ENCODE measurements at regions not wholly inside any gene's neighbourhood (a gene's known extent, or its start where the extent isn't known, plus 50 kb on each side); places are given as distances from the start of the nearest gene placed in this dataset.

DNA sequence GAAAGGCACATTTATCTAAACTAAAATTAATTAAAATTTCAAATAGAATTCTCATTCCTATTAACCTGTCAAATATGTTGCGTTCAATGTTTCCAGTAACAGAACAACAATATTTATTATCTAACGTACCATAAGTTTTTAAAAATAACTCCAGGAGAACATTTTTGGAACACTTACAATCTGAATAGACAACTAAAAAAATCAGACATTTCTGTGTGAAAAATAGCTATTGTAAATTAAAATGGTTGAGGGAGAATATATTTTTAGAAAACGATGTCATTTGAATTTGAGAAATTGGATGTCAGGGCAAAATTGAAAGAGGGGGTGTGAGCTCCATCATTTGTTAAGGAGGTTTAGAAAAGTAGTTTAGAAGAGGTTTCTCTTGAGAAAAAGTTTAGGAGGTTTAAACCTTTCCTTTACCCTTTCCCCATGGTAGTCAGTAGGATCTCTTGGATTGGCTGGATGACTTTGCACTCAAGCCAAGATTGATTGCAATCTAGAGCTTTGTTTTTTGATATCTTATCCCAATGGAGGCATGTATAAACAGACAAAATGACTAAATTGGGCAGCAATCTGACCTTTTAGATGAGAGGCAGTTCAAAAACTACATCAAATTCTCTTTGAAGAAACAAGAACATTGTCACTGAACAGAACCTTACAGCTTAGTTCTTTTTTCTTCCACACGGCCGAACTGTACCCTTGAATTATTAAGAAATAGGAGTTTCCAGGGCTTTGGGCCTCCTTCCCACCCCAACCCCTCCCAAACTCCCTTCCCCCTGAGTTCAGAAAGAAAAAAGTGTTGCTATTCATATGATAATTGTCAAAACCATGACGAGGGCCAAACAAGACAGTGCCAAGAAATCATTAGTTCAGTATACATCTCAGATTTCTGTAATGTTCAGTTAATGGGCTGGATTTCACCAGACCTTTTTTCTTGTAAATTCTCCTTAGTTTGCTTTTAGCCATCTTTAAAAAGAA, 79.7 kb upstream of the CDIN1 start:
- Histone ChIP-seq H3K9ac (ENCODE audit: extremely low read depth, insufficient read length, low read length) (no peak overlapping the region), H2BK5ac (ENCODE audit: insufficient read length, low read length) (no peak overlapping the region), H3K79me2 (ENCODE audit: insufficient read depth, low read length) (no peaks in the 10 kb centered on the region), H4K8ac (replicated peaks; ENCODE audit: insufficient read length, low read depth, low read length) (no peak overlapping the region), H3K23me2 (ENCODE audit: insufficient read length, low read depth, low read length, poor library complexity, severe bottlenecking) (no peaks in the 10 kb centered on the region), H3T11ph (ENCODE audit: low read length) (no peak overlapping the region), H3K23ac (ENCODE audit: insufficient read length, low read depth, low read length) (no peak overlapping the region), H3K27me3 (ENCODE audit: insufficient read depth, low read length) (no peaks in the 10 kb centered on the region), H3K14ac (ENCODE audit: insufficient read depth, low read length) (no peak overlapping the region), H3K4me2 (ENCODE audit: insufficient read depth, insufficient read length, low read length) (no peak overlapping the region), H2BK120ac (ENCODE audit: low read depth, low read length, poor library complexity, severe bottlenecking) (no peak overlapping the region), H2BK15ac (ENCODE audit: low read depth, low read length) (no peak overlapping the region), H2AK5ac (ENCODE audit: insufficient read length, low read length) (no peak overlapping the region), H2AFZ (ENCODE audit: low read length) (no peak overlapping the region), H3K27ac (ENCODE audit: insufficient read length, low read depth, low read length) (no peak overlapping the region), H4K5ac (ENCODE audit: insufficient read length, low read depth, low read length) (no peak overlapping the region), H3K56ac (ENCODE audit: insufficient read length, low read depth, low read length) (no peak overlapping the region), H2BK20ac (ENCODE audit: low read depth, low read length, poor library complexity, severe bottlenecking) (no peak overlapping the region), H3K79me1 (ENCODE audit: insufficient read depth, low read depth, low read length, poor library complexity, severe bottlenecking) (no peaks in the 10 kb centered on the region), H3K18ac (ENCODE audit: insufficient read length, low read depth, low read length) (no peak overlapping the region), H3K4me1 (ENCODE audit: insufficient read depth, low read length) (no peaks in the 10 kb centered on the region; the same call in 1 of the 2 replicates), H3K9me3 (ENCODE audit: control insufficient read depth, low read depth, low read length) (no peaks in the 10 kb centered on the region), H2BK12ac (ENCODE audit: insufficient read length, low read depth, low read length) (no peak overlapping the region), H3K4ac (ENCODE audit: low read depth, low read length) (no peak overlapping the region), H4K20me1 (ENCODE audit: control insufficient read depth, insufficient read depth, insufficient read length) (no peaks in the 10 kb centered on the region), H4K91ac (ENCODE audit: insufficient read length, low read depth, low read length) (no peak overlapping the region)
- peak overlapping the region in 2 of 3 experiments; percentile 29 to 38; a peak in 1 of 7 replicates for H3K27ac Mint-ChIP-seq
- no peaks in the 10 kb centered on the region for H3K27me3 Mint-ChIP-seq (ENCODE audit: low read depth)
- no peak overlapping the region for H3K4me3 Mint-ChIP-seq
- H3K4me1 Mint-ChIP-seq: peaks cover 10 to 19% of the 10 kb centered on the region in 2 experiments
- 100% methylated on average over 1 of the region's 6 CpGs for WGBS (ENCODE audit: extremely low coverage, insufficient read length, low lambda C conversion rate)
- TF ChIP-seq CTCF (conservative IDR thresholded peaks at IDR 0.05): no peak
- no peaks in the 10 kb centered on the region for H3K9me3 Mint-ChIP-seq
- no peak for DNase-seq
- no peaks in the 10 kb centered on the region for H3K36me3 Mint-ChIP-seq (ENCODE audit: insufficient read depth in 1 of 3, low read depth in 3 of 3)

Measured in H9 (cell line).